IgD-negative memory B cell (primary cell): ENCODE measurements at regions not wholly inside any gene's neighbourhood (a gene's known extent, or its start where the extent isn't known, plus 50 kb on each side); places are given as distances from the start of the nearest gene placed in this dataset.

Experiments
- H3K27ac Mint-ChIP-seq, 3 donors: one replicate each; pipeline ENCODE4 v1.8.0; 2020 to 2022; ENCODE audit warnings: mild to moderate bottlenecking in 3 of 3, mixed read lengths in 3 of 3, moderate library complexity in 1 of 3
- H3K27me3 Mint-ChIP-seq: one replicate; pipeline ENCODE4 v1.8.0; 2021; ENCODE audit warnings: mixed read lengths
- H3K36me3 Mint-ChIP-seq: one replicate; pipeline ENCODE4 v1.8.0; 2020; ENCODE audit warnings: mild to moderate bottlenecking, mixed read lengths
- H3K4me1 Mint-ChIP-seq, 3 donors: one replicate each; pipeline ENCODE4 v1.8.0; 2020 to 2022; ENCODE audit warnings: mixed read lengths in 3 of 3, mild to moderate bottlenecking in 1 of 3
- H3K4me3 Mint-ChIP-seq, 4 donors: one replicate each; pipeline ENCODE4 v1.8.0; 2020 to 2022; ENCODE audit warnings: mild to moderate bottlenecking in 4 of 4, mixed read lengths in 4 of 4, moderate library complexity in 3 of 4
- H3K9me3 Mint-ChIP-seq, 3 donors: one replicate each; pipeline ENCODE4 v1.8.0; 2020 to 2021; ENCODE audit warnings: mixed read lengths in 3 of 3, mild to moderate bottlenecking in 1 of 3

- H3K4me1 Mint-ChIP-seq, result no peaks in the 10 kb centered on the region
- H3K36me3 Mint-ChIP-seq, result no peaks in the 10 kb centered on the region
- H3K27me3 Mint-ChIP-seq, result no peaks in the 10 kb centered on the region
- H3K9me3 Mint-ChIP-seq, result peaks cover 0 to 3% (median 0%) of the 10 kb centered on the region in 3 donors
- no peak overlapping the region for H3K27ac Mint-ChIP-seq
- H3K4me3 Mint-ChIP-seq, result no peak overlapping the region
Measured at GRCh38 chr13:107480130-107480529, 735.2 kb downstream of the LIG4 start.

- Mint-ChIP-seq H3K27me3 (no peaks in the 10 kb centered on the region), H3K36me3 (no peaks in the 10 kb centered on the region), H3K27ac (no peak overlapping the region), H3K4me1 (no peaks in the 10 kb centered on the region), H3K4me3 (no peak overlapping the region), H3K9me3 (peaks cover 0 to 13% (median 3%) of the 10 kb centered on the region in 3 donors)
Measured at GRCh38 chr13:107477772-107478379, 737.5 kb downstream of the LIG4 start.

DNA sequence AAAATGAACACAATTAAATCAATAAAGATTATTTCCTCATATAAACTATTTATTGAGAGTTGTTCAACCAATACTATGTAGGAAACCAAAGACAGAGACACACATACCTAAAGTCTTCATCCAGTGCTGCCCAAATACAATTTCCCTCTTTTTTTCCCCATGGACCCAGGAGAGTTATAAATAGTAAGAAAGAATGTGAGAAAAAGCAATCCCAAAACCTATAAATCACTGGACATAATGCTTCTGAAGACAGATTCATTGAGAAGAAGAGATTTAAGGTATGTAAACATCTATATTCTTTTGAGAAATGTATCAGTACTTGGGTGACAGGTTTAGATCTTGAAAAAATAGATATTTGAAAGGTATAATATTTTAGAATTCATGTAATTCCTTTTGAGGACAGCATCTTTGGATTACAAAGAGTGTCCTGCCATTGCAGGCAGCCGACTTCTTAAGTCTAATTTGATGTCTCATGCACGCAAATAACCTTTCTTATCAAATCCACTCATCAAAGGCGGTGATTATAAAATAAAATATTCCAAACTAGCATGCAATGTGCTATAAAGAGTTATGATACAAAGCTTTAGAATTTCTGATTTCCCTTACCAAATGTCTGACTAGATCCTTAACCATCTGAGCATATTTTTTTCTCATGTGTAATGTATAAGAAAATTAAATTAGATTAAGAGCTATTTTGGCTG, 739.4 kb downstream of the LIG4 start:
- no peak overlapping the region for H3K27ac Mint-ChIP-seq
- peaks cover 2 to 13% (median 4%) of the 10 kb centered on the region in 3 donors for H3K9me3 Mint-ChIP-seq
- no peak overlapping the region for H3K4me3 Mint-ChIP-seq
- no peaks in the 10 kb centered on the region for H3K4me1 Mint-ChIP-seq
- H3K27me3 Mint-ChIP-seq, result no peaks in the 10 kb centered on the region
- H3K36me3 Mint-ChIP-seq, result no peaks in the 10 kb centered on the region

- H3K27ac Mint-ChIP-seq, result no peak overlapping the region
- no peak overlapping the region for H3K4me3 Mint-ChIP-seq
- H3K36me3 Mint-ChIP-seq, result no peaks in the 10 kb centered on the region
- H3K9me3 Mint-ChIP-seq, result peaks cover 2 to 17% (median 8%) of the 10 kb centered on the region in 3 donors
- no peaks in the 10 kb centered on the region for H3K27me3 Mint-ChIP-seq
- no peaks in the 10 kb centered on the region for H3K4me1 Mint-ChIP-seq
Measured at GRCh38 chr13:107473253-107473652, 742.1 kb downstream of the LIG4 start.

GRCh38 chr13:107466326-107467099, 748.8 kb downstream of the LIG4 start:
- Mint-ChIP-seq H3K4me3 (no peak overlapping the region), H3K27me3 (no peaks in the 10 kb centered on the region), H3K27ac (no peak overlapping the region), H3K4me1 (no peaks in the 10 kb centered on the region), H3K36me3 (no peaks in the 10 kb centered on the region), H3K9me3 (peaks cover 7 to 11% (median 7%) of the 10 kb centered on the region in 3 donors)

DNA sequence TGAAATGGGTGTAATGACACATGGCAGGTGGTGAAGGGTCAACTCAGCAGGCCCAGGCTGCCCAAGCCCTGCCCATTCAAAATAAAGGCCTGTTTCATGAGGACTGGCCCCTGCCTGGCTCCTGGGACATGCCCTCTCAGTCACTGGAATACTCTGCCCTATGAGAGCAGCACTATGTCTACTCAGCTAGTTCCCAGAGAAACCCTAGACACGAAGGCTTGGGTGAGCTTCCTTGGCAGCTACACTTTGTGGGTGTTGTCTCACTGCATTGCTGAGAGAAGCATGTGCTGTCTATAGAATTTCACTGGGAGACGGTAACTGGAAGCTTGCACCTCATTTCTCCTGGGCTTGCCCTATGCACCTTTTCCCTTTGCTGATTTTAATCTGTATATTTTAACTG, 752.8 kb downstream of the LIG4 start:
- Mint-ChIP-seq H3K27ac (no peak overlapping the region), H3K4me3 (no peak overlapping the region), H3K36me3 (no peaks in the 10 kb centered on the region), H3K9me3 (peaks cover 3 to 14% (median 7%) of the 10 kb centered on the region in 3 donors), H3K4me1 (no peaks in the 10 kb centered on the region), H3K27me3 (no peaks in the 10 kb centered on the region)

DNA sequence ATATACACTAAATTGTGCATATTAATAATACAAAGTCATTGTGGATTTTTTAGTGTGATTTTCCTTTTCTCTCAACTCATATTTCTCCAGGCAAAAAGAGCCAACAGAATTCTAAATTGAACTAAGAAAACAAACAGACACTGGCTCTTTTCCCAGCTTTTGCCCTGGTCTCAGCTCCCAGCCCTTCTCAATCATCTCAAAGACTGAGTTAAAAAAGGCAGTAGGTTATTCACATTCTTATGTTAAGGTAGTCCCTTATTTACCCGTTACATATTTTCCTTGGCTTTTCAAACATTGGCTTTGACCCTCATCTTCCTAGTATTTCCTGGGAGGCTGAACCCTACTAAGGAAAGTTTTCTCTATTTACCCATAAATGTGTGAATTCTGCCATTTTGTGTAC, 753.6 kb downstream of the LIG4 start:
- H3K27ac Mint-ChIP-seq, result no peak overlapping the region
- no peaks in the 10 kb centered on the region for H3K27me3 Mint-ChIP-seq
- no peaks in the 10 kb centered on the region for H3K4me1 Mint-ChIP-seq
- H3K4me3 Mint-ChIP-seq, result no peak overlapping the region
- peaks cover 3 to 14% (median 7%) of the 10 kb centered on the region in 3 donors for H3K9me3 Mint-ChIP-seq
- H3K36me3 Mint-ChIP-seq, result no peaks in the 10 kb centered on the region

- no peaks in the 10 kb centered on the region for H3K36me3 Mint-ChIP-seq
- H3K27ac Mint-ChIP-seq, result no peak overlapping the region
- no peaks in the 10 kb centered on the region for H3K27me3 Mint-ChIP-seq
- H3K9me3 Mint-ChIP-seq, result peaks cover 0 to 15% (median 5%) of the 10 kb centered on the region in 3 donors
- H3K4me3 Mint-ChIP-seq, result no peak overlapping the region
- no peaks in the 10 kb centered on the region for H3K4me1 Mint-ChIP-seq
Measured at GRCh38 chr13:107459430-107459829, 755.9 kb downstream of the LIG4 start.

GRCh38 chr13:107458269-107458668, 757.1 kb downstream of the LIG4 start:
- Mint-ChIP-seq H3K27me3 (no peaks in the 10 kb centered on the region), H3K4me3 (no peak overlapping the region), H3K4me1 (no peaks in the 10 kb centered on the region), H3K36me3 (no peaks in the 10 kb centered on the region), H3K9me3 (peaks cover 0 to 22% (median 8%) of the 10 kb centered on the region in 3 donors), H3K27ac (no peak overlapping the region)

DNA sequence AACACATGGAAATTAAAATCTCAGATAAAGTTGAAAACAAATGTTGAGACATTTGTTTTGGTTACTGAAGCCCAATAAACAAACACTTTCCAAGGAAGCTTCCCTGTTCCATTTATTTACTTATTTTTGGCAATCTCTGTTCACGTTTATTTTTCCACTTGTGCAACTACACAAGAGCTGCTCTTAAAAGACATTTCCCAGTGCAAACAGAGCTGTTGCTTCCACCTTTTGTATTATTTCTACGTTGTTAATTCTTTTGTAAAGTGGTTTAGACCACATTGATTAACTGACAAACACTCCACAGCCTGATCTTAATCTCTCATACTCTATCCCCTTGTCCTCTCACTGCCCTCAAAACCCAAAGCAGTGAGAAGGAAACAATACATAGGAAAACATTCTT, 757.6 kb downstream of the LIG4 start:
- Mint-ChIP-seq H3K4me1 (no peaks in the 10 kb centered on the region), H3K36me3 (no peaks in the 10 kb centered on the region), H3K9me3 (peaks cover 0 to 22% (median 8%) of the 10 kb centered on the region in 3 donors), H3K4me3 (no peak overlapping the region), H3K27ac (no peak overlapping the region), H3K27me3 (no peaks in the 10 kb centered on the region)

DNA sequence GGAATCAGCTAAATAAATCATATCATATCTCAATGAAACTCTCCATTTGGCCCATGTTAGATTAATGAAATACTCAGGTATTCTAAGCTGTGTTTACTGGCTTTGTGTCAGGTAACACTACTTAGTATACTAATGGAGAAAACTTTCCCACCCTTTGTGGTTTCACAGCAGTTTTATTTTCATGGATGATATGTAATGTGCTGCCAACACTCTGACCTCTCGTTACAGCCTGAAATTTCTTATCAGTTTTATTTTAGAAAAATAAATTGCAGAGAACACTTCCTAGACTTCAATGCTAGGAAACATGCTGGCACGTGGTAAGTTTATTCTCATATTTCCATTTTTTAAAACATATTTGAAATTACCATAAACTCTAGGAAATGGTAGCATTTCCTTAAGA, 758.9 kb downstream of the LIG4 start:
- no peaks in the 10 kb centered on the region for H3K27me3 Mint-ChIP-seq
- peaks cover 0 to 22% (median 11%) of the 10 kb centered on the region in 3 donors for H3K9me3 Mint-ChIP-seq
- no peak overlapping the region for H3K27ac Mint-ChIP-seq
- no peaks in the 10 kb centered on the region for H3K36me3 Mint-ChIP-seq
- no peaks in the 10 kb centered on the region for H3K4me1 Mint-ChIP-seq
- no peak overlapping the region for H3K4me3 Mint-ChIP-seq

DNA sequence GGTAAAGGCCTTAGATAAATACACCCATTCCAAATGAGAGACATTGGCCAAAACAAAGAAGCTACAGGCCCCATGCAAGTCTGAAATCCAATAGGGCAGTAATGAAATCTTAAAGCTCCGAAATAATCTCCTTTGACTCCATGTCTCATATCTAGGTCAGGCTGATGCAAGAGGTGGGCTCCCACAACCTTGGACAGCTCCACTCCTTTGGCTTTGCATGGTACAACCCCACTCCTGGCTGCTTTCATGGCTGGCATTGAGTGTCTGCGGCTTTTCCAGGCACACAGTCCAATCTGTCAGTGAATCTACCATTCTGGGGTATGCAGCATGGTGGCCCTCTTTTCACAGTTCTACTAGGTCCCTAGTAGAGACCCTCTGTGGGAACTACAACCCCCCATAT, 762.5 kb downstream of the LIG4 start:
- no peaks in the 10 kb centered on the region for H3K27me3 Mint-ChIP-seq
- H3K4me3 Mint-ChIP-seq, result no peak overlapping the region
- H3K4me1 Mint-ChIP-seq, result no peaks in the 10 kb centered on the region
- H3K36me3 Mint-ChIP-seq, result no peaks in the 10 kb centered on the region
- no peak overlapping the region for H3K27ac Mint-ChIP-seq
- peaks cover 0 to 20% (median 11%) of the 10 kb centered on the region in 3 donors for H3K9me3 Mint-ChIP-seq

DNA sequence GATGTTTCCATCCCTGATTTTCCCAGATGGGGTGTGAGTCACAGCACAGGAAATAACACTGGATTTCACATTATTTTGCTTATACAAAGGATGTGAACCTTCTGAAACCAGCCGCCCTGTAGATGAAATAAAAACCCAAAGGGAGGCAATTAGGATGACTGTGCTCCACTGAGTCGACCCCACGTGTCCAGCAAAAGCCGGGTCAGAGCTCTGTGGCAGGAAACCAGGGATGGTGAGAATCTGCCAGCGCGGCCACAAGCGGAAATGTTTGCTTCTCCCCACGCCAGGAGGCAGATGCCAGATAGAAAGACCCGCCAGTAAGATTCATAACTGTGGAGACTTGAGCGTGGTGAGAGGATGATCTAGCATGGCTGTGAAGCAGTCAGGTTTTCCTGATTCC, 764.4 kb downstream of the LIG4 start:
- Mint-ChIP-seq H3K4me3 (no peak overlapping the region), H3K27me3 (no peaks in the 10 kb centered on the region), H3K36me3 (no peaks in the 10 kb centered on the region), H3K9me3 (peaks cover 0 to 22% (median 13%) of the 10 kb centered on the region in 3 donors), H3K27ac (no peak overlapping the region), H3K4me1 (no peaks in the 10 kb centered on the region)

DNA sequence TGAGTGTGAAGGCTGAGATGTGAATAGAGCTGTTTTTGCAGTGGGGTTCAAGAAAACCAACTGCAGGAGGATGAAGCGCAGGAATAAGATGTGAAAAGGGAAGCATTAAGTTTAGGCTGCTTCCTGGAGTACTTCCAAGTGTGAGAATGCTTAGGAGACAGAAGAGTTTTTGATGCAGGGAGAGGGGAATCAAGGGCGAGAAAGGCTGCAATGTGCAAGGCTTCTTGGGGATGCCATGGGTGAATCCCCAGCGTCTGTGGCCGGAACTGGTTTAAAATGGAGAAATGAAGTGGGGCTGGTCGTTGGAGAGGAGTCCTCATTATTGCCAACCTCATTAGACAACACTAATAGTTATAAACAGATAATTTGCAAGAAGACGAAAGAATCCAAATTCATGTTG, 764.9 kb downstream of the LIG4 start:
- H3K4me3 Mint-ChIP-seq, result no peak overlapping the region
- no peaks in the 10 kb centered on the region for H3K36me3 Mint-ChIP-seq
- H3K27me3 Mint-ChIP-seq, result no peaks in the 10 kb centered on the region
- H3K9me3 Mint-ChIP-seq, result peaks cover 0 to 17% (median 13%) of the 10 kb centered on the region in 3 donors
- H3K4me1 Mint-ChIP-seq, result no peaks in the 10 kb centered on the region
- no peak overlapping the region for H3K27ac Mint-ChIP-seq

DNA sequence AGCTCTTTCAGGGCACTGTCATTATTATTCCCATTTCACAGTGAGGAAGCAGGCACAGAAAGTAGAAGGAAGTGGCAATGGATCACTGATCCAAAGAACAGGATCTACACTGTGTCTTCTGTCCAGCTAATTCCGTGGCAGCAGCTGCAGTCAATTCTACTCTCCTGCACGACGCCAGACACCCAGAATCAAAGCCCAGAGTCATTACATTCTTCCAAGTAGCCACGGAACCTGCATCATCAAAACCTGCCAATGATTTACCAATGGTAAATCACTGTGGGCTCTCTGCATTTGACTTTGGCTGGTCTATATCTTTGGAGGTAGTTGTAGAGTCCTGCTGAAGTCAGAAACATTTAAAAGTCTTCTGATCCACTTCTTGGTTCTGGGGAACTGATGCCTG, 767.7 kb downstream of the LIG4 start:
- H3K4me1 Mint-ChIP-seq, result no peaks in the 10 kb centered on the region
- H3K27me3 Mint-ChIP-seq, result no peaks in the 10 kb centered on the region
- no peaks in the 10 kb centered on the region for H3K36me3 Mint-ChIP-seq
- peaks cover 0 to 8% (median 5%) of the 10 kb centered on the region in 3 donors for H3K9me3 Mint-ChIP-seq
- H3K4me3 Mint-ChIP-seq, result no peak overlapping the region
- H3K27ac Mint-ChIP-seq, result no peak overlapping the region
